IPS-15b (cell line): ENCODE measurements at regions not wholly inside any gene's neighbourhood (a gene's known extent, or its start where the extent isn't known, plus 50 kb on each side); places are given as distances from the start of the nearest gene placed in this dataset.

Experiments used
- H3K27me3 ChIP-seq: one replicate; pipeline ENCODE4 v1.6.1; 2013; ENCODE audit warnings: low read length; ENCODE audit not compliant: control insufficient read depth, insufficient read depth
- H3K36me3 ChIP-seq: one replicate; pipeline ENCODE4 v1.6.1; 2013; ENCODE audit warnings: low read length; ENCODE audit not compliant: control insufficient read depth, insufficient read depth
- H3K4me1 ChIP-seq: one replicate; pipeline ENCODE4 v1.6.1; 2013; ENCODE audit warnings: mild to moderate bottlenecking, low read length; ENCODE audit not compliant: control insufficient read depth, insufficient read depth
- H3K4me3 ChIP-seq: one replicate; pipeline ENCODE4 v1.5.1; 2013; ENCODE audit warnings: low read depth, low read length
- H3K9ac ChIP-seq: one replicate; pipeline ENCODE4 v1.6.1; 2013; ENCODE audit warnings: low read depth, mild to moderate bottlenecking, low read length
- H3K9me3 ChIP-seq: one replicate; pipeline ENCODE4 v1.6.1; 2013; ENCODE audit warnings: mild to moderate bottlenecking, low read length; ENCODE audit not compliant: control insufficient read depth, insufficient read depth

DNA sequence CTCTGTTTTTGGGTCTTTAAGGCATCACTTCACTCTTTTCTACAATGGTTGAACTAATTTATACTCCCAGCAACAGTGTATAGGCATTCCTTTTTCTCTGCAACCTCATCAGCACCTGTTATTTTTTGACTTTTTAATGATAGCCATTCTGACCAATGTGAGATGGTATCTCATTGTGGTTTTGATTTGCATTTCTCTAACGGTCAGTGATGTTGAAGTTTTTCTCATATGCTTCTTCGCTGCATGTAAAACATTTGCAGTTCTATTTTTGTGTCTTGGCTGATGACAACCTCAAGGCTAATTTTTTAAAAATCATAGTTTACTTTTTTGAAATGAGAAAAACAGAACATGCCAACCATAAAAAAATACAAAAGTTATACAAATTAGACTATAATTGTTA is 258.2 kb upstream of the EDNRB start:
- no peaks in the 10 kb centered on the region for H3K4me1 ChIP-seq
- no peak overlapping the region for H3K9ac ChIP-seq
- no peaks in the 10 kb centered on the region for H3K27me3 ChIP-seq
- H3K36me3 ChIP-seq: no peaks in the 10 kb centered on the region
- H3K9me3 ChIP-seq: no peaks in the 10 kb centered on the region
- H3K4me3 ChIP-seq: no peak overlapping the region

DNA sequence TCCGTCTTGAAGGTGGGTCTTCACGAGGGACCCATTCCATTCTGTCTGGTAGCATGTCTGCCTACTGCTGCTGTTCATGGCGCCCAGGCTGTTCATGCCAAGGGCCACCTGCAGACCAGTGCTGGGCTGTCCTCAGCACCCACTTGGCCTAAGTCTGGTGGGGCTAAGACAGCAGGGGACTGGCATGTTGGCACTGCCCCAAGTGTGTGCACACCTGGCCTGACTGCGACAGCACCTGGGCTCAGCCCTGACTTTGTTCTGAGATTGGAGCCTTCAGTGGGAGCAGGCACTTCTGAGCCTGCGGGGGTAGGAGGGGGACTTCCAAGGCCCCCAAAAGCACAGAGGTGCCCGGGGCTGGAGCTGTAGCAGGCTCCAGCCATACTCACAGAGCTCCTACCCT is 250.8 kb upstream of the EDNRB start:
- H3K27me3 ChIP-seq: no peaks in the 10 kb centered on the region
- no peak overlapping the region for H3K9ac ChIP-seq
- no peaks in the 10 kb centered on the region for H3K36me3 ChIP-seq
- H3K9me3 ChIP-seq: no peaks in the 10 kb centered on the region
- no peak overlapping the region for H3K4me3 ChIP-seq
- no peaks in the 10 kb centered on the region for H3K4me1 ChIP-seq

DNA sequence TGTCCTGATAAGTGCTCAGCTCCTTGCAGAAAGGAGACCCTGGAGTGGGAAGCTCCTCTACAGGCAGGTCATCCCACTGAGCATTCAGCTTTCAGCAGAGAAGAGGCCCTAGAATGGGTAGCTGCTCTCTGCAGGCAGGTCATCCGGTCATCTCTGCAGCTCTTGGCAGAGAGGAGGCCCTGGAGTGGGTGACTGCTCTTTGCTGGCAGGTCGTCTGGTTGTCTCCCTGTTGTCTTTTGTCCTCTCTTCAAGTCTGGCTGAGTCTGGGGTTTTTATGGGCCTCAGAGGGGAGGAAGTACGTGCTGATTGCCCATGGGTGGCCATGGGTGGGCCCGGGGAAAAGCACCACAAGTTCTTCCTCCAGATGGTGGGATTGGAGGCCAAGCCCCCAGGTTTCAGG is 250.3 kb upstream of the EDNRB start:
- Histone ChIP-seq H3K4me3 (no peak overlapping the region), H3K36me3 (no peaks in the 10 kb centered on the region), H3K4me1 (no peaks in the 10 kb centered on the region), H3K27me3 (no peaks in the 10 kb centered on the region), H3K9ac (no peak overlapping the region), H3K9me3 (no peaks in the 10 kb centered on the region)

DNA sequence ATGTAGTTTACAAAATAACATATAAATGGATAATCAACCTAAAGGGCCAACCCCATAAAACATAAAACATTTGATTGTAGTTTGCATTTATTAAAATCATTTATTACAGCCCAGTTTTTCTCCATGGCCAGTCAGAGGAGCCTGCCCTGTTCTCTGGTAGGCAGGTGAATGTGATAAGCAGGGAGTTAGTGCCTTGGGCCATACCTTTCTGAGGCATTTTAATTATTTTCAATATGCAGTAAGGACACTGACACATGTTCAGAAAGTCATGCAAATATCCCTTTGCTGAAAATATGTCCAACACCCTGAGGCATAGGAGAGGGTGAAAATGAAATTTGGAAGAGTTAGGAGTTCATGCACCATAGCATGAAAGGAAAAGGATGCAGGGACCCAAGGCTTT is 242.6 kb upstream of the EDNRB start:
- Histone ChIP-seq H3K36me3 (no peaks in the 10 kb centered on the region), H3K9ac (no peak overlapping the region), H3K4me1 (no peaks in the 10 kb centered on the region), H3K4me3 (no peak overlapping the region), H3K27me3 (no peaks in the 10 kb centered on the region), H3K9me3 (no peaks in the 10 kb centered on the region)

DNA sequence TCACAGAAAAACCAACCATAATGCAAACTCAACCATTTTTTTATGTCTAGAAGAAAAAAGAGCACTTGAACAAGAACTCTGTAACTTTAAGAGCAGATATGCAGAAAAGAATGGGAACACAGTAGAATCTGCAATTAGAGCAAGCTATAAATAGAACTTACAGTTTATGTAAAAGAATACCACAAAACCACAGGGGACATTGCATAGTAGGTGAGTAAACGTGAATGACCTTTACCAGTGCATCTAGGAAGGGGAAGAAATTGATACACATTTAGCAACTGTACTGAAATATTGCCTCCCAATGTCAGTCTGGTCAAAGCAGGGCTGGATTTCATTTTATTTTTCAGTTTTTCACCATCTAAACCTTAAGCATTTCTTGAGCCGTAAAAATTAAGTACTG is 242.2 kb upstream of the EDNRB start:
- Histone ChIP-seq H3K4me1 (no peaks in the 10 kb centered on the region), H3K9me3 (no peaks in the 10 kb centered on the region), H3K36me3 (no peaks in the 10 kb centered on the region), H3K4me3 (no peak overlapping the region), H3K27me3 (no peaks in the 10 kb centered on the region), H3K9ac (no peak overlapping the region)

DNA sequence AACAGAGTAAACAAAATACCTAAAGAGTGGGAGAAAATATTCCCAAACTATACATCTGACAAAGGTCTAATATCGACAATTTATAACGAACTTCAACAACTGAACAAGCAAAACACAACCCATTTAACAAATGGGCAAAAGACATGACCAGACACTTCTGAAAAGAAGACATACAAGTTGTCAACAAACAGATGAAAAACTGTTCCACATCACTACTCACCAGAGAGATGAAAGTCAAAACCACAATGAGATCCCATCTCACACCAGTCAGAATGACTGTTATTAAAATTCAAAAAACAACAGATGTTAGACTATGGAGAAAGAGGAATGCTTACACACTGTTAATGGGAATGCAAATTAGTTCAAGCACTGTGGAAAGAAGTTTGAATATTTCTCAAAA is 233.8 kb upstream of the EDNRB start:
- Histone ChIP-seq H3K36me3 (no peaks in the 10 kb centered on the region), H3K9me3 (no peaks in the 10 kb centered on the region), H3K4me1 (no peaks in the 10 kb centered on the region), H3K4me3 (no peak overlapping the region), H3K27me3 (no peaks in the 10 kb centered on the region), H3K9ac (no peak overlapping the region)

DNA sequence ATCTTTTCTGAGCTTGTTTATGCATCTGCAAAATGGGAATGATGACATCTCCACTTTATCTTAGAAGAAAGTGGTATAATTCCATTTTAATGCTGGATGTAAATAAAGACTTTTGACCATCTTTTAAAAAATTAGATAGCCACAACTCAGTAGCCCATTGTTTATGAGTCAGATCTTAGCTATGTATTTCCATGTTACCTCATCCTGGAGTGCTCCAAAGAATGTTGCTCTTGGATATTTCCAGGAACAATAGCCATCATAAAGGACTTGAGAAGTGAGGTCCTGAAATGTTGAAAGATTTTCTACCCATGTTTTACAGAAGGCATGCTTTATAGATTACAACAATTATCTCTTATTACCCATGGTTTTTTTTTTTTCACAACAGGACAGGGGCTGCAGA is 229.3 kb upstream of the EDNRB start:
- Histone ChIP-seq H3K9me3 (no peaks in the 10 kb centered on the region), H3K27me3 (no peaks in the 10 kb centered on the region), H3K36me3 (no peaks in the 10 kb centered on the region), H3K9ac (no peak overlapping the region), H3K4me1 (no peaks in the 10 kb centered on the region), H3K4me3 (no peak overlapping the region)

DNA sequence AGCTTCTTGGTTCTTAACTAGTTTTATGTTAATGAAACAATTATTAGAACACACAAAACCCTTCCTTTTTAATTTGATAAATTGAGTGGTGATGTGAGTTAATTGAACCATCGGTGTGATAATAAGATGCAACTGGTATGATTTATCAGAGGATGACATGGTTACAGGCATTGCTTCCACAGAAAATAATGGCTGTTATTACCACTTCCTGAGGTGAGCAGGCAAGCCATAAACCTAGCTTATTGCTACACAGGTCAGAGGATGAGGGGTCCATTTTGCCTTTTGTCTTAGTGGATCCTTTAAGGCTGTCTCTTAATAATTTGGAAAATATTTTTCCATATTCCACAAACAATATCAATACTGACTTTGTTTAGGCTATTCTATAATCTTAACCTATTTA is 226.6 kb upstream of the EDNRB start:
- Histone ChIP-seq H3K4me1 (no peaks in the 10 kb centered on the region), H3K27me3 (no peaks in the 10 kb centered on the region), H3K36me3 (no peaks in the 10 kb centered on the region), H3K9ac (no peak overlapping the region), H3K9me3 (no peaks in the 10 kb centered on the region), H3K4me3 (no peak overlapping the region)

DNA sequence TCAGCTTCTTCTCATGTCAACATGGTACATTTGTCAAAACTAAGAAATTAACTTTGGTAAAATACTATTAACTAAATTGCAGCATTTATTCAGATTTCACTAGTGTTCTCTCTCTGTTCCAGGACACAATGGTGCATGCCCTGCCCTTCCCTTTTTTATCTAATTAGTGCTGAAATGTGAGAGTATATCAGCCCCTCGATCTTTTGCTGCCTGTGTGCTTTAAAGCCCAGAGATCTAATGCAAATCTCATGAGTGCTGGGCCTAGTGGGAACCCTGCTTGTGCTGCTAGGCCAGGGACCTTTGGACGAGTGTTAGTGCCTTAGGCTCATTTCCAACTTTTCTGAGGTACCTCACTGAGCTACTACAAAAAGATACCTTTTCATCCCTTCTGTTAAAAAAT is 221.1 kb upstream of the EDNRB start:
- H3K36me3 ChIP-seq: no peaks in the 10 kb centered on the region
- H3K27me3 ChIP-seq: no peaks in the 10 kb centered on the region
- H3K9me3 ChIP-seq: no peaks in the 10 kb centered on the region
- no peak overlapping the region for H3K9ac ChIP-seq
- no peaks in the 10 kb centered on the region for H3K4me1 ChIP-seq
- H3K4me3 ChIP-seq: no peak overlapping the region

DNA sequence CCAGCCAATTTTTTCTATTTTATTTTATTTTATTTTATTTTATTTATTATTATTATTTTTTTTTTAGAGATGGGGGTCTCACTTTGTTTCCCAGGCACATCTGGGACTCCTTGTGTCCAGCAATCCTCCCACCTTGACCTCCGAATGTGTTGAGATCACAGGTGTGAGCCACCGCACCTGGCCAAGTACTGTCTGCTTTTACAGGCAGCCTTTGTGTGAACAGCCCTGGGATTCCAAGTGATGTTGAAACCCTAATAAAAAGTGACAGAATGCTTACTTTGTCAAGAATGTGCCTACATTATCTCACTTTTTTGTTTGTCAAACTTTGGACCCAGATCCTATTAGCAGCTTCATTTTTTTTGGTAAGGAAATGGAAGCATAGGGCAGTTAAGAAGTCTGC is 220.1 kb upstream of the EDNRB start:
- H3K9ac ChIP-seq: no peak overlapping the region
- no peaks in the 10 kb centered on the region for H3K9me3 ChIP-seq
- no peaks in the 10 kb centered on the region for H3K4me1 ChIP-seq
- no peaks in the 10 kb centered on the region for H3K36me3 ChIP-seq
- H3K27me3 ChIP-seq: no peaks in the 10 kb centered on the region
- H3K4me3 ChIP-seq: no peak overlapping the region

DNA sequence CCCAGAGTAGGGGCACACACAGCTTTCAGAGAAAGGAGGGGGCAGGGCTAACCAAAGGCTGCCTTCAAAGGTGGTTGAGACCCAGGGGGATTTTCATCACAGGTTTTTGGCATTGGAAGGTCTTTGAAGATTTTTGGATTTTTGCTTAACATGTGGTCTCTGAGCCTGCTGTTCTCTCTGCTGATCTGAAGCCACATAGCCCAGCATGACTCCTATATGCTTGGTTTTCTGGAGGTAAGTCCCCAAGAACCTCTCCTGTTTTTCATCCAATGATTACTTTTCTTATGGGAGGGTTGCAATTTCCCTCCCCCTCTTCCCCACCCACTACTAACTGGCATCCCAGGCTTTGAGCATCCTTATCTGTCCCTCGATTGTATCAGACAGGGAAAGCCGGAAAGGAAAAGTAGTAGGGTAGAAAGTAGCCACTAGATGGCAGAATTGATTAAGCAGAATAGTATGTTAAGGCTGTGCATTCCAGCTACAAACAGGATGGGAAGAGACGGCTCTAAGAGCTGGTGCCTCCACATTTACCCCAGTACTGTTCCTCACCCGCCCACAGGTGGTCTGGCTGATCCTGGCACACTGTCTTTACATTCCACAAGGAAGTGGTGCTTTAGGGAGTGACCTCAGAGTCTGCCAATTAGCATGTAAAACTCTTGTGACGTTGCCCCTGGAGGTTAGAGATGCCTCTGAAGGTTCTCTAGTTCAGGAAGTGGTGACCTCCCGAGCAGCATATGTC is 218.9 kb upstream of the EDNRB start:
- H3K4me1 ChIP-seq: no peaks in the 10 kb centered on the region
- H3K9me3 ChIP-seq: no peaks in the 10 kb centered on the region
- no peak overlapping the region for H3K9ac ChIP-seq
- H3K4me3 ChIP-seq: no peak overlapping the region
- no peaks in the 10 kb centered on the region for H3K36me3 ChIP-seq
- H3K27me3 ChIP-seq: no peaks in the 10 kb centered on the region

DNA sequence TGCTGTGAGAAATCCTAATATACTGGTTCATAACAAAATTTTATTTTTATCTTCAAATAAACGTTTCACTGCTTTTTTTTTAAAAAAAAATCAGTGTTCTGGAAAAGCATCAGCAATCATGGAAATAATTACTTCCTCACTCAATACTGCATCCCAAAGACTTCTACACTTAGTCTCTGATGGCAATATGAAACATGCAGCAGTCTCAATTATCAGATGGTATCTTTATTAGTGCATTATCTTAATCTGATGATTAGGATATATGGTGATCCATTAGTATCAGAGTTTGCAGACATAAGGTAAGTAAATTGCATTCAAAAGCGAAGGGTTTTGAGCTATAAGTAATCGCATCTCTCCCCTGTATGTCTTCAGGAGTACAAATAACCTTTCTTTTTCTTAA is 218.3 kb upstream of the EDNRB start:
- Histone ChIP-seq H3K4me3 (no peak overlapping the region), H3K9me3 (no peaks in the 10 kb centered on the region), H3K9ac (no peak overlapping the region), H3K27me3 (no peaks in the 10 kb centered on the region), H3K4me1 (no peaks in the 10 kb centered on the region), H3K36me3 (no peaks in the 10 kb centered on the region)
